ENCODE measurements at regions not wholly inside any gene's neighbourhood (a gene's known extent, or its start where the extent isn't known, plus 50 kb on each side); places are given as distances from the start of the nearest gene placed in this dataset.

DNA sequence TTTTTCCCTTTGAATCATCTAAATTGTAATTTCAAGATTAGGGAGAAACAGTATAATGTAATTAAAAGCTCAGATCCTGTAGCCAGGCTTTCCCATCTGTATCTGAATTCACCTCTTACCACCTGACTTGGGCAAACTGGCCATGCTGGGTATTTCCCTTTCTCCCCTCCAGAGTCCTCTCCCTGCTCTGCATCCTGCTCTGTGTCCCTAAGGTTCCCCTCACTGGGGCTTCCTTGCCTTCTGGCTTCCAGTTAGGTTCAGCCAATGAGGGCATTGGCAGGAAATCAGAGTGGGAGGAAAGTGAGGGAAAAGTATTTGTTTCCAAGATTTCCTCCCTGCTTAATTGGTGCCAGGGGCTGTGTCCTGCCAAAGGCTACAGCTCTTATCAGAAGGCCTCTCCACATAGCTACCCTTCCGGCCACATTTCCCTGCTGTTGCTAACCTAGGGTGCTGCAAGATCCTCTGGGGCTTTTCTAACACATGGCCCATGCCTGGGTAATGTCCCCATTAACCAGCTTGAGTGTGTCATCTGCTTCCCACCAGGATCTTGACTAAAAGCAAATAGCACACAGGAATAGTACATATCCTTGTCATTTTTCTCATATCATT, 51.0 kb upstream of the MPDZ start:
- H3K27ac ChIP-seq (ENCODE audit: low read depth, low read length), result no peak overlapping the region
- TF ChIP-seq CTCF (IDR thresholded peaks at IDR 0.05; ENCODE audit: extremely low read depth, low read depth, low read length), result no peak
- H4K20me1 ChIP-seq (ENCODE audit: insufficient read depth, low read length), result no peaks in the 10 kb centered on the region
- no peak overlapping the region for H3K4me3 ChIP-seq (ENCODE audit: insufficient read depth, low read length)
- no peaks in the 10 kb centered on the region for H3K36me3 ChIP-seq (ENCODE audit: insufficient read depth, low read length)
- no peaks in the 10 kb centered on the region for H3K9me3 ChIP-seq (ENCODE audit: low read depth, low read length)
- no peak for DNase-seq (ENCODE audit: insufficient read length, low spot score, missing footprints)
- H3K79me2 ChIP-seq (ENCODE audit: insufficient read depth, low read length), result no peaks in the 10 kb centered on the region
- H2AFZ ChIP-seq (ENCODE audit: low read length), result no peak overlapping the region
- H3K27me3 ChIP-seq (ENCODE audit: insufficient read depth, low read length), result no peaks in the 10 kb centered on the region
- no peaks in the 10 kb centered on the region for H3K4me1 ChIP-seq (ENCODE audit: insufficient read depth, low read length)
- H3K4me2 ChIP-seq (ENCODE audit: insufficient read depth, low read length), result no peak overlapping the region

Data from osteoblast (primary cell).